ENCODE measurements at regions not wholly inside any gene's neighbourhood (a gene's known extent, or its start where the extent isn't known, plus 50 kb on each side); places are given as distances from the start of the nearest gene placed in this dataset.

GRCh38 chr21:16815243-16815642 is 697.6 kb upstream of the CXADR start:
- no peak for DNase-seq (ENCODE audit: low read depth in 2 of 2)

DNA sequence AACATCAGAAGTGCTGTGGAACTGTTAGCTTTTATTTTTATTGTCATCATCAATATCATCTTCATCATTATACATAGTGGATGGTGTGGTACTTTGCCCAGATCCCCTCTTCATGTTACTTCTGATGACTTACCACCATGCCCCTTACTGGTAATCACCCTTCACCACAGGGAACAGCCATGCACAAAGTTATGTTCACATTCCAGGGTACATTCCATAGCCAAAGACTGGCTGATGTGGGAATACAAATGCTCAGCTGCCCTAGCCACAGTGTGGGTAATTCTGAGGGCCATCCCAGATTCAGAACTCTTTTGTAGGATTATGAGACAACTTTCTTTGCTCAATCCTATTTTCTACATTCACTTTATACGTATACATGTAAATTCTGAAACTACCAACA is 691.3 kb upstream of the CXADR start:
- DNase-seq (ENCODE audit: low read depth in 2 of 2): no peak

DNA sequence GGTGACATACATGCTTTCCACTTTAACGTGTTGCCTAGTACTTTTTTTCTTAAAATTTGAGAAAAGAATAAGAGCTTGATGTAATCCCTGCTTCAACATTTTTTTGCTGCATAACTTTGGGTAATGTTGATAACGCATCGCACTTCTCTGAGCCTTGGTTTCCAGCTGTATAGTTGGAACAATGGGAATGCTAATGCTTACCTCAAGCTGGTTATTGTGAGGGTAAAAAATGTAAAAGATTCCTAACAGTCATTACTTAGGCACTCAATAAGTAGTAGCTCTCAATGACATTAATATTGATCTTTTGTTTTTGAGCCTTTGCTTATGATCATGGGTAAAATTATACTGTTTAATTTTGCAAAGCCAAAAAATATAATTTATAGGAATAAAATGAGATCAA is 683.3 kb upstream of the CXADR start:
- no peak for DNase-seq (ENCODE audit: low read depth in 2 of 2)

DNA sequence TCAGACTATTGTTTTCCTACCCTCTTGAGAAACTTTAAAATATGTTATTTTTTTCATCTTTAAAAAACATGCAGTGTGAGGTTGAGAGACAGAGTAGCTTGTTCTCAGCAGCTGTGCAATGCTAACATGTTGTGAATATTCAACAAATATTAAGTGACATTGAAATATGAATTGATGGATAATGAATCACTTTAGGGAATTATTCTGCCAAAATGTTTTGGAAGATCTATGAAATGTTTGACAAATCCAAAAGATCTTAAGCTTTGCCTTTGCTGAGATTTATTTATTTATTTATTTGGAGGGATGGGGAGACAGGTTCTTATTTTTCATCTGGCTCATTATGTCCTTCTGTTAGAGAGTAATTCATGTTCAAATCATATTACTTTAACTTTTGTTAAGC is 680.1 kb upstream of the CXADR start:
- no peak for DNase-seq (ENCODE audit: low read depth in 2 of 2)

GRCh38 chr21:16834791-16835190 is 678.1 kb upstream of the CXADR start:
- DNase-seq (ENCODE audit: low read depth in 2 of 2): no peak

DNA sequence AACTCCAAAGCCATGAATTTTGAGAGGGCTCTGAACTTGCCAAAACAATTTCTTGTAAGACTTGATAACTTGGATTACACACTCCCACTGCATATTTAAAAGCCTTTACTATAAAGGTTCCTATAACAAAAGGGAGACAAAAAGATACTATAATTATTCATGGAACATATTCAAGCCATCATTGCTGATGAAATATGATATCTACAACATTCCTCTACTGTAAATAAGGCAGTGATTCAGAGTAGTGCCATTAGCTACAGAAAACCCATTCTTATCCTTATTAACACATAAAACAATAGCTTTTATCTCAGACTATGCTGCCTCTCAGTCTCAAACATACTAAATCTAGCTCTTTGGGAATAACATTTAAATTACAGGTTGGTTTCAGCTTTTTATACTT is 675.5 kb upstream of the CXADR start:
- DNase-seq (ENCODE audit: low read depth in 2 of 2): no peak

DNA sequence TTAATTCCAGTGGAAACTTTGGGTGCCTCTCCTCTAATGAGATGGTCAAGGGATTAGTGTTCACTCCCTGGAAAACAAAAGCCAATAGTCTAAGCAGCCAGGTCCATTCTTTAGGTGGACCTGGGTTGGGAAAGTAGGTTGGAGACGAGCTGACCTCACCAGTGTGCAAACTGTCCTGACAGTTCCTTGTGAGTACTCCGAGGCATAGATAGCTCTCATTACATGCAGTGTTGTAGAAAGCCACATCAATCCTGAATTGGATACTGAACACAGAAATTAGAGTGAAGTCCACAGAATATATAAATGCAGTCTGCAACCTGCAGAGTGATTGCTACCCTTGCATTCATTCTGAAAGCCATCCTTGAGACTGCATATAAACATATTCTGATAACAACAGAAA is 675.1 kb upstream of the CXADR start:
- no peak for DNase-seq (ENCODE audit: low read depth in 2 of 2)

DNA sequence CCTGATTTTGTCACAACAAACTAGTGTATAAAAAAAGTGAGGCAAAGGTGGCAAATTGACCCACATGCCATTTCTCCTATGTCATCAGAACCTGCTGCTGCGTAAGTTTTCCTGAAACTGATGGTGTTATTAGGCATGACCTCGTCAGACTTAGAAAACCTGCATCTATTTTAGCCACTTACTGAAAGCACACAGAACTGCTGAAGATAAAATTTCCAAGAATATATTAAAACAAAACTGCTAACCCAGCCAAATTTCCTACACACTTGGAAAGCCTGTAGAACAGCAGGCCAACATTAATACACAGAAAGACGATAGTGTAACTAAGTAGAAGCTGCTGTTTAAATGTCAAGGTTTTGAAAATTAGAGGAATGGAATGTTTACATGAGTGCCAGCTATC is 674.5 kb upstream of the CXADR start:
- DNase-seq (ENCODE audit: low read depth in 2 of 2): no peak

GRCh38 chr21:16840538-16840937 is 672.3 kb upstream of the CXADR start:
- no peak for DNase-seq (ENCODE audit: low read depth in 2 of 2)

DNA sequence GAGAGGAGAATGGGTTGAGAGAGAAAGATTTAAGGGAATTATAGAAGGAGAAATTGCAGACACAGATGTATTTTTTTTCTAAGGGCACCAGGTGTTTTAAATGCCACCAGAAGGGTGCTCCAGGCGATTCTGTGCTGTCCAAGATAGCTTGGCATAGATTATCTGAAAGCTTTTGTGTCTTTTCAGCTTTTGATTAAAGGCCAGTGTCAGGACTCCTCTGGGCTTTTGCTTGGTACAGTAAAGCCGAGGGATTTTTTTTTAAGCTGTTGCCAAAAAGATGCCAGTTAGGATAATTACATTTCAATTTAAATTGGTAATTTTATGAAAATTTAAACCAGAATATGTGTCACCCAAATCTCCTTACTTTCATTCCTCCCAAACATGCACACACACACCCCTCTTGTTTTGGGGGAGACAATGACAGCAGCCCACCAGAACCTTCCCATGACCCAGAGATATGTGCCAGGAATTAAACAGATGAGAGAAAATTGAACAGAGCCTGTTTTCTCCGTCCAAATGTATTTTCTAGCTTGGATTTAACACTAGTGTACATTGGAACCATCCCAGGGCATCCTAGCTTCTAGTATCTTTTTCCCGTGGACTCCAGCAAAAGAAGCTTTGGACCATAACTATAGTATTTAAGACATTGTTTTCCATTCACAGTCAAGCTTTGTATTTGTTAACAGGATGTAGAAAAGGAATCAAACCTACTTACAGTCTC is 670.7 kb upstream of the CXADR start:
- DNase-seq (ENCODE audit: low read depth in 2 of 2): no peak

DNA sequence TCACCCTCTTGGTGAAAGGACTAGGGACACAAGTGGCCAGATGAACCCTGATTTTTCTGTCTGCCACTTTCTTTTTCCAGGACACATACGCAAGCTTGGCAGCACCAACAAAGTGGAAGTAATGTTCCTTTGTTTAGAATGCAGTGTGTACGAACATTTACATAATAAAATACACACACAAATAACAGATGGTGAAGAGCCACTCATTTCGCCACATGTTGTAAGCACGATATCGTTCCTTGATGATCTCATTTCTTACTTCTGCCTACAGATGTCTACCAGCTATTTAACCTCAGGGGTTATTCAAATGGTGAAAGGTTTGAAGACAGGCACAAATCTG is 670.2 kb upstream of the CXADR start:
- DNase-seq (ENCODE audit: low read depth in 2 of 2): no peak

- DNase-seq (ENCODE audit: low read depth in 2 of 2): no peak
Measured at GRCh38 chr21:16847211-16847610, 665.6 kb upstream of the CXADR start.

GRCh38 chr21:16851054-16851453 is 661.8 kb upstream of the CXADR start:
- no peak for DNase-seq (ENCODE audit: low read depth in 2 of 2)

- DNase-seq (ENCODE audit: low read depth in 2 of 2): no peak
Measured at GRCh38 chr21:16855164-16855667, 657.6 kb upstream of the CXADR start.

- DNase-seq (ENCODE audit: low read depth in 2 of 2): no peak
Measured at GRCh38 chr21:16863362-16863905, 649.4 kb upstream of the CXADR start.

- DNase-seq (ENCODE audit: low read depth in 2 of 2): no peak
Measured at GRCh38 chr21:16863908-16864307, 648.9 kb upstream of the CXADR start.

DNA sequence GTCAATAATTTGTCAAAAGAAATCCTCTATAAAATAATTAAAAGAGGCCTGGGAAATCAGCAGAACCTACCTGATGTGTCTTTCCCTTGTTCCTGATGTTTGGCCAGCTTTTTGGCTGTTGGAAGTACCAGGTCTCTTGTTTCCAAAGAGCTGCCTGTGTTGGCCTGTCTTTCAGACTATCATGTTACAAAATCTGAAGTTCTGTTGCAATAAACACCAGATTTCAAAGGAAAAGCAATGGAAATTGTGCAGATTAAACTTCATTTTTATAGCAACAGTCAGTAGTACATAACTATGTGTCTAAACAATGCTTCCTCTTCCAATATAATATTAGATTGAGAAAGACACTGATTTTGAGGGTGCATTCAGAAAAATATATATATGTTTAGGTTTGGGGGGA is 647.2 kb upstream of the CXADR start:
- no peak for DNase-seq (ENCODE audit: low read depth in 2 of 2)

- no peak for DNase-seq (ENCODE audit: low read depth in 2 of 2)
Measured at GRCh38 chr21:16866851-16867250, 646.0 kb upstream of the CXADR start.

DNA sequence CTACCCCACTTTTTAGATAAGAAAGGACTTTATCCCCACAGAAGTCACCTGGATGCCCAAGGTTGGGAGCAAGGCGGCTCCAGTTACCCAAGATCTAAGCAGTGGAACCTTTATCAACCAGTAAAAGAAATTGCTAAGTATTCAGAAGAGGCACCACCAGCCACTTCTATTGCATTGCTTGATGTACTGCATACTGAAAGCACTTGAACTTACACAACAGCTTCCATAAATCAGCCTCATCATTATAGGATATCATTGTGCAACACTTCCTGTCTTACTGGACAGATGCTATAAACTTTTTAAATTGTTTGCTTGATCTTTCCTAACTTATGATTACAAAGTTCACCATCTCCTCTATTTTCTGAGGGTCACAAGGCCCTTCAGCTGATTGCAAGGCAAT is 642.7 kb upstream of the CXADR start:
- no peak for DNase-seq (ENCODE audit: low read depth in 2 of 2)

DNA sequence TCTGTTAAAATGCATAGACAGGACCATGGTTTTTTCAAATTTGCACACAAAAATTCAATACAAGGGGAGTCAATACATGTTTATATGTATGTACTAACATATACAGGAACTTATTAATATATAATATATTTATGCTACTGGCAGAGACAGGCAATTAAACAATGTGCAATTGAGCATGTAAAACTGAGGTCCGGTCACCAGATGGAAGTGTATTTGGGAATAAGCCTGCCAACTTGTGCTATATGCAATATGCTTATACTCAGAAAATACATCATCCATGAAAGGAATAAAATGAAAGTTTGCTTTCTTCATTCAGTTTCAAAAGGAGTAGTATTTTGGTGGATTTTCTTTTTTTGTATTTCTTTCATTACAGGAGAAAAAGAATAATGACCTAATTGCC is 640.2 kb upstream of the CXADR start:
- no peak for DNase-seq (ENCODE audit: low read depth in 2 of 2)

GRCh38 chr21:16873176-16873575 is 639.7 kb upstream of the CXADR start:
- no peak for DNase-seq (ENCODE audit: low read depth in 2 of 2)

DNA sequence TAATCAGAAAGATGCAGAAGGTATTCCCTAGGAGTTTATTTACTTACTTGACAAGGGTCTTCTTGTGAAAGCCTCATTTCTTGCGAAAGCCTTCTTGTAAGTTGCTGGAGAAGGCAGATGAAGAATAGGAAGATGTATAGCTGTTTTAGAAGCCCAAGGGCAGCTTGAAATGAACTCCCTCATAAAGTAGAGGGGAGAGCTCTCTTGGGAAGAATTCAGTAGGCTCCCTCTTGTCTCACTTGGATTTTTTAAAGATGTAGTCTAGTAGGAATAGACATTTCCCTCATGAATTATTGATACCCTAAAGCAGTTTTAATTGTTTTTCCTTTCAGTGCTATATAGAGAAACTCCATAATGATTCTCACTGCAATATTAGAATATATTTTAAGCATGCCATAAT is 639.2 kb upstream of the CXADR start:
- no peak for DNase-seq (ENCODE audit: low read depth in 2 of 2)

DNA sequence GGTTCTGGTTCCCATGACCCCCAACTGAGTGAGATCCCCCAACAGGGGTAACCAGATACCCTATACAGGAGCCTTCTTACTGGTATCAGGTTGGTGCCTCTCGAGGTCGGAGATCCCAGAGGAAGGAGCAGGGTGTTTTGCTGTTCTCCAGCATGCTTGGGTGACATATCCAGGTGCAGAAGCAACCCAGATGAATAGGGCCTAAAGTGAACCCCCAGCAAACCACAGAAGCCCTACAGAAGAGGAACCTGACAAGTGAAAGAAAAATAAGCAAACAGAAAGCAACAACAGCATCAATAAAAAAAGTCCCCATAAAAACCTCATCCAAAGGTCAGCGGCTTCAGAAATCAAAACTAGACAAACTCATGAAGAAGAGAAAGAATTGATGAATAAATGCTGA is 633.4 kb upstream of the CXADR start:
- DNase-seq (ENCODE audit: low read depth in 2 of 2): no peak

- DNase-seq (ENCODE audit: low read depth in 2 of 2): no peak
Measured at GRCh38 chr21:16891821-16892220, 621.0 kb upstream of the CXADR start.

Measured in activated CD4-positive, alpha-beta T cell treated with anti-CD3 and anti-CD28 coated beads for 24 hours (primary cell).